A673 (cell line): ENCODE measurements at regions not wholly inside any gene's neighbourhood (a gene's known extent, or its start where the extent isn't known, plus 50 kb on each side); places are given as distances from the start of the nearest gene placed in this dataset.

ENCODE experiments used
- BruUV-seq: library from RNA; stranded (reverse); fragments of 400-500 nt; replicated peaks from 2 replicates; lab custom pipeline; 2021; lab: Mats Ljungman, UMichigan
- CTCF ChIA-PET: fragments of 300-600 bp; sonication (Branson Sonifier 250); formaldehyde crosslinking; loops from one replicate; lab custom pipeline; 2022; ENCODE audit warnings: antibody characterized with exemption; lab: Charles Lee
- POLR2A ChIA-PET: fragments of 300-600 bp; sonication (Branson Sonifier 250); formaldehyde crosslinking; loops from one replicate; lab custom pipeline; 2022; ENCODE audit warnings: antibody characterized with exemption; ENCODE audit not compliant: low non-redundant PET; lab: Charles Lee
- DNase-seq: peaks from one replicate; pipeline ENCODE4 v3.0.0-alpha.2; 2015; ENCODE audit warnings: low spot score
- H3K27ac ChIP-seq: fragments of 200-600 bp; sonication (generic); 2 replicates; pipeline ENCODE4 v1.5.1; 2016; ENCODE audit warnings: mixed run types, low read depth, mild to moderate bottlenecking, mixed read lengths, antibody characterized with exemption, low read length; ENCODE audit not compliant: poor library complexity, severe bottlenecking
- H3K27me3 ChIP-seq: fragments of 200-600 bp; sonication (generic); replicated peaks from 2 replicates; pipeline ENCODE4 v1.6.1; 2017; ENCODE audit warnings: mixed run types, low read depth, mild to moderate bottlenecking, mixed read lengths, antibody characterized with exemption, low read length; ENCODE audit not compliant: insufficient read depth, poor library complexity
- H3K36me3 ChIP-seq: fragments of 200-600 bp; sonication (generic); 2 replicates; pipeline ENCODE4 v1.6.1; 2016; ENCODE audit warnings: mixed run types, mild to moderate bottlenecking, mixed read lengths, antibody characterized with exemption, low read length; ENCODE audit not compliant: insufficient read depth, poor library complexity, severe bottlenecking
- H3K4me1 ChIP-seq: fragments of 200-600 bp; sonication (generic); 2 replicates; pipeline ENCODE4 v1.6.1; 2017; ENCODE audit warnings: mixed run types, mild to moderate bottlenecking, mixed read lengths, antibody characterized with exemption, low read length; ENCODE audit not compliant: insufficient read depth, poor library complexity, severe bottlenecking
- H3K4me3 ChIP-seq: fragments of 200-600 bp; sonication (generic); 2 replicates; pipeline ENCODE4 v1.5.1; 2016; ENCODE audit warnings: low read depth, mixed run types, mild to moderate bottlenecking, mixed read lengths, low read length; ENCODE audit not compliant: poor library complexity, severe bottlenecking
- H3K9me3 ChIP-seq: fragments of 200-600 bp; sonication (generic); 2 replicates; pipeline ENCODE4 v1.6.1; 2016; ENCODE audit warnings: mixed run types, low read depth, mild to moderate bottlenecking, mixed read lengths, antibody characterized with exemption, low read length; ENCODE audit not compliant: poor library complexity, severe bottlenecking
- CTCF ChIP-seq: fragments of 300-800, 200-600 bp; sonication (generic); conservative IDR thresholded peaks from 2 replicates; pipeline ENCODE4 v1.5.1; 2017; ENCODE audit warnings: low read depth, mild to moderate bottlenecking, antibody characterized with exemption, low read length, moderate library complexity, mixed read lengths
- EZH2 ChIP-seq: fragments of 200-600 bp; sonication (generic); IDR thresholded peaks from 2 replicates; pipeline ENCODE4 v1.6.1; 2017; ENCODE audit warnings: borderline replicate concordance, low read depth, mild to moderate bottlenecking, mixed read lengths, antibody characterized with exemption, low read length; ENCODE audit not compliant: poor library complexity, severe bottlenecking
- intact Hi-C: fragments of 100-400 bp; cut with micrococcal nuclease; formaldehyde crosslinking; loops from one replicate; pipeline ENCODE4 v1.10.0; 2022; ENCODE audit not compliant: unreplicated experiment

GRCh38 chr4:126037231-126037630 lies 722.5 kb downstream of the FAT4 start:
- no peak overlapping the region for H3K27ac ChIP-seq
- H3K9me3 ChIP-seq = no peaks in the 10 kb centered on the region
- H3K27me3 ChIP-seq = no peaks in the 10 kb centered on the region
- CTCF ChIA-PET = no interaction called here
- DNase-seq = no peak
- TF ChIP-seq CTCF (no peak), EZH2 (no peak)
- BruUV-seq = no TSS peak
- no peaks in the 10 kb centered on the region for H3K4me1 ChIP-seq
- intact Hi-C loops = no loop called here
- H3K4me3 ChIP-seq = no peak overlapping the region
- no peaks in the 10 kb centered on the region for H3K36me3 ChIP-seq
- POLR2A ChIA-PET = no interaction called here

- ChIA-PET CTCF (no interaction called here), POLR2A (interaction anchor here (0.6 kb wide), 1 partner anchor 603 kb away, joined by 3 read pairs; no protein-coding TSS in a partner anchor)
- intact Hi-C loops = no loop called here
- DNase-seq = no peak
- Histone ChIP-seq H3K4me1 (no peaks in the 10 kb centered on the region), H3K36me3 (no peaks in the 10 kb centered on the region), H3K27me3 (no peaks in the 10 kb centered on the region), H3K9me3 (no peaks in the 10 kb centered on the region), H3K27ac (no peak overlapping the region), H3K4me3 (no peak overlapping the region)
- no peak for TF ChIP-seq EZH2
- no peak for TF ChIP-seq CTCF
- BruUV-seq = no TSS peak
These were observed 723.9 kb downstream of the FAT4 start for GRCh38 chr4:126038502-126039144.

GRCh38 chr4:126046081-126046614 lies 731.4 kb downstream of the FAT4 start:
- H3K9me3 ChIP-seq = no peaks in the 10 kb centered on the region
- ChIA-PET CTCF (no interaction called here), POLR2A (no interaction called here)
- BruUV-seq = no TSS peak
- H3K27ac ChIP-seq = no peak overlapping the region
- DNase-seq = no peak
- no peak for TF ChIP-seq EZH2
- TF ChIP-seq CTCF = no peak
- intact Hi-C loops = no loop called here
- H3K4me1 ChIP-seq = no peaks in the 10 kb centered on the region
- no peaks in the 10 kb centered on the region for H3K27me3 ChIP-seq
- no peaks in the 10 kb centered on the region for H3K36me3 ChIP-seq
- H3K4me3 ChIP-seq = no peak overlapping the region
